Uterus (tissue), 3 donors: ENCODE measurements at regions not wholly inside any gene's neighbourhood (a gene's known extent, or its start where the extent isn't known, plus 50 kb on each side); places are given as distances from the start of the nearest gene placed in this dataset.

Source experiments
- DNase-seq, 2 donors: peaks; one replicate each; pipeline ENCODE4 v3.0.0-alpha.2; 2019 to 2020
- H3K27ac ChIP-seq, 2 donors: fragments of 200-600 bp; sonication (generic); 1 replicate in 1 of 2; 2 replicates in 1 of 2; pipeline ENCODE4 v1.5.1; 2016 to 2018
- H3K27me3 ChIP-seq, 2 donors: fragments of 200-600 bp; sonication (generic); one replicate each; pipeline ENCODE4 v1.5.1; 2018 to 2019; ENCODE audit warnings: control low read depth in 1 of 2
- H3K36me3 ChIP-seq, 2 donors: fragments of 200-600 bp; sonication (generic); one replicate each; pipeline ENCODE4 v1.5.1; 2019; ENCODE audit warnings: control low read depth in 1 of 2
- H3K4me1 ChIP-seq, 2 donors: fragments of 200-600 bp; sonication (generic); one replicate each; pipeline ENCODE4 v1.5.1; 2018 to 2019; ENCODE audit warnings: control low read depth in 1 of 2
- H3K4me3 ChIP-seq, 2 donors: fragments of 200-600 bp; sonication (generic); 1 replicate in 1 of 2; 2 replicates in 1 of 2; pipeline ENCODE4 v1.5.1; 2018 to 2019; ENCODE audit warnings: mild to moderate bottlenecking in 1 of 2
- H3K9me3 ChIP-seq, 2 donors: fragments of 200-600 bp; sonication (generic); one replicate each; pipeline ENCODE4 v1.5.1; 2019; ENCODE audit warnings: control low read depth in 1 of 2
- POLR2A ChIP-seq, 2 donors: fragments of 450-650 bp; IDR thresholded peaks; one replicate each; pipeline ENCODE4 v1.6.1; 2016; ENCODE audit warnings: antibody characterized with exemption in 2 of 2, mild to moderate bottlenecking in 1 of 2, moderate library complexity in 1 of 2
- intact Hi-C: fragments of 100-400 bp; cut with DNase I; formaldehyde crosslinking; loops from one replicate; pipeline ENCODE4 v1.15.1; 2023; ENCODE audit warnings: low total_unique reads
- TF ChIP-seq, protein P1 (sequence below), 4 experiments: fragments of 200-600 bp in 2 of 4; fragments of 450-650 bp in 2 of 4; sonication (generic) in 2 of 4; IDR thresholded peaks; one replicate each; pipeline ENCODE4 v1.5.1; 2016 to 2019; ENCODE audit warnings: antibody characterized with exemption in 4 of 4, mild to moderate bottlenecking in 2 of 4, moderate library complexity in 1 of 4
- donor health status: DM: yes; HTN: yes; CAD: no.

DNA sequence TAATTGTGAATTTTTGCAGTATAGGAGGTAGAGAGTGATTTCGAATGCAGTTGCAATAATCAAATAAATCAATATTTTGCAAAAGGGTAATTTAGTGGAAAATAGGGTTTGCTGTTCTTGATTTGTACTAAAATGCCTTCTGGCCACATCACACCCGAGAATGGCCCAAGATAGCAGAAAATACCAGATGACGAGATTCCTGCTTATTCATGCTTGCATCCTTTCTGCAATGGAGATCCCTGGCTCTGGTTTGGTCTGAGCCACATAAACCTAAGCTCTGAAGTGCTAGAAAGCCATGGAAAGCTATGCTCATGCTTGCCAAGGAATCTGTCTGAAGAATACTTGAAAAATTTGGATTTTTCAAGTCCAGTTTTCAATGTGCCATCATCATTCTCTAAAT, 634.2 kb upstream of the COBL start:
- intact Hi-C loops = no loop called here
- Histone ChIP-seq H3K27me3 (no peaks in the 10 kb centered on the region), H3K4me1 (no peaks in the 10 kb centered on the region), H3K4me3 (no peak overlapping the region), H3K27ac (no peak overlapping the region), H3K9me3 (no peaks in the 10 kb centered on the region), H3K36me3 (no peaks in the 10 kb centered on the region)
- TF ChIP-seq, protein P1, sequence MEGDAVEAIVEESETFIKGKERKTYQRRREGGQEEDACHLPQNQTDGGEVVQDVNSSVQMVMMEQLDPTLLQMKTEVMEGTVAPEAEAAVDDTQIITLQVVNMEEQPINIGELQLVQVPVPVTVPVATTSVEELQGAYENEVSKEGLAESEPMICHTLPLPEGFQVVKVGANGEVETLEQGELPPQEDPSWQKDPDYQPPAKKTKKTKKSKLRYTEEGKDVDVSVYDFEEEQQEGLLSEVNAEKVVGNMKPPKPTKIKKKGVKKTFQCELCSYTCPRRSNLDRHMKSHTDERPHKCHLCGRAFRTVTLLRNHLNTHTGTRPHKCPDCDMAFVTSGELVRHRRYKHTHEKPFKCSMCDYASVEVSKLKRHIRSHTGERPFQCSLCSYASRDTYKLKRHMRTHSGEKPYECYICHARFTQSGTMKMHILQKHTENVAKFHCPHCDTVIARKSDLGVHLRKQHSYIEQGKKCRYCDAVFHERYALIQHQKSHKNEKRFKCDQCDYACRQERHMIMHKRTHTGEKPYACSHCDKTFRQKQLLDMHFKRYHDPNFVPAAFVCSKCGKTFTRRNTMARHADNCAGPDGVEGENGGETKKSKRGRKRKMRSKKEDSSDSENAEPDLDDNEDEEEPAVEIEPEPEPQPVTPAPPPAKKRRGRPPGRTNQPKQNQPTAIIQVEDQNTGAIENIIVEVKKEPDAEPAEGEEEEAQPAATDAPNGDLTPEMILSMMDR (IDR thresholded peaks at IDR 0.05) = no peak
- no peak for TF ChIP-seq POLR2A (IDR thresholded peaks at IDR 0.05)
- no peak for DNase-seq

GRCh38 chr7:51949726-51950644, 633.4 kb upstream of the COBL start:
- H3K9me3 ChIP-seq = no peaks in the 10 kb centered on the region
- no peak overlapping the region for H3K27ac ChIP-seq
- H3K4me1 ChIP-seq = no peaks in the 10 kb centered on the region
- no peak for DNase-seq
- H3K36me3 ChIP-seq = no peaks in the 10 kb centered on the region
- H3K4me3 ChIP-seq = no peak overlapping the region
- intact Hi-C loops = no loop called here
- H3K27me3 ChIP-seq = no peaks in the 10 kb centered on the region
- TF ChIP-seq, protein P1 (IDR thresholded peaks at IDR 0.05) = no peak
- TF ChIP-seq POLR2A (IDR thresholded peaks at IDR 0.05) = no peak

DNA sequence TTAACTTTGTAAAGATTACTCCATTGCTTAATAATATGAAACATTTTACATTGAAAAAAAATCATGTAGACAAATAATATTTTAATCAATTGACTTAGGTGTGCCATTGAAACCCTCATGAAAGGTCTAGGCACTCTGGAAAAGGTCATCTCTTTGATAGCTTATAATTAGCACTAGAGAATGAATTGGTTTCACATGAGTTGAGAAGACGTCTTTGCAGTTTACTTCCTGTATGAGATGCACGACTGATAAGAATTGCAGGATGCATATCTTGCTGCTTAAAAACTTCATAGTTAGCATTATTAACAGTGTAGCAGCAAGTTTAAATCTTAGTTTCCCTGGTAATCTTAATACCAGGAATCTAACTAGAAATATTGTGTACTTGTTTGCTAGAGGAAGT, 614.2 kb upstream of the COBL start:
- TF ChIP-seq, protein P1 (IDR thresholded peaks at IDR 0.05) = no peak
- no peak for TF ChIP-seq POLR2A (IDR thresholded peaks at IDR 0.05)
- Histone ChIP-seq H3K36me3 (no peaks in the 10 kb centered on the region), H3K4me1 (no peaks in the 10 kb centered on the region), H3K9me3 (no peaks in the 10 kb centered on the region), H3K27ac (no peak overlapping the region), H3K4me3 (no peak overlapping the region), H3K27me3 (no peaks in the 10 kb centered on the region)
- intact Hi-C loops = no loop called here
- no peak for DNase-seq

DNA sequence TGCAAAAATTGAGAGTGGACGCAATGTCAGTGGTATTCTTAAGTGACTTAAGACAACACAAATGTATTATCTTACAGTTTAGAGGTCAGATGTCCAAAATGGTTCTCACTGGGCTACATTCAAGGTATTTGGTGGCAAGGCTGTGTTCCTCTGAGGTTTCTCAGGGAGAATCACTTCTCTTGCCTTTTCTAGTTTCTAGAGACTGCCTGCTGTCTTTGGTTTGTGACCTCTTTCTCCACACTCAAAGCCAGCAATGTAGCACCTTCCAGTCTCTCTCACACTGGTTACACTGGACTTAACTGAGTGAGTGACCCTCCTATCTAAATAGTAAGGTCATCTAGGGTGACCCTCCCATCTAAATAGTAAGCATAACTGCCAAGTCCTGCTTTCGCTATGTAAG, 613.2 kb upstream of the COBL start:
- no peaks in the 10 kb centered on the region for H3K9me3 ChIP-seq
- no peaks in the 10 kb centered on the region for H3K27me3 ChIP-seq
- intact Hi-C loops = no loop called here
- no peak overlapping the region for H3K27ac ChIP-seq
- no peak overlapping the region for H3K4me3 ChIP-seq
- H3K4me1 ChIP-seq = no peaks in the 10 kb centered on the region
- no peaks in the 10 kb centered on the region for H3K36me3 ChIP-seq
- no peak for TF ChIP-seq POLR2A (IDR thresholded peaks at IDR 0.05)
- TF ChIP-seq, protein P1 (IDR thresholded peaks at IDR 0.05) = no peak
- no peak for DNase-seq

GRCh38 chr7:51927738-51928137, 611.1 kb upstream of the COBL start:
- no peaks in the 10 kb centered on the region for H3K36me3 ChIP-seq
- no peak overlapping the region for H3K27ac ChIP-seq
- H3K9me3 ChIP-seq = no peaks in the 10 kb centered on the region
- intact Hi-C loops = no loop called here
- H3K27me3 ChIP-seq = no peaks in the 10 kb centered on the region
- no peak overlapping the region for H3K4me3 ChIP-seq
- TF ChIP-seq POLR2A (IDR thresholded peaks at IDR 0.05) = no peak
- TF ChIP-seq, protein P1 (IDR thresholded peaks at IDR 0.05) = no peak
- no peaks in the 10 kb centered on the region for H3K4me1 ChIP-seq
- no peak for DNase-seq
